GM20431 (cell line): ENCODE measurements at regions not wholly inside any gene's neighbourhood (a gene's known extent, or its start where the extent isn't known, plus 50 kb on each side); places are given as distances from the start of the nearest gene placed in this dataset.
"Not testable (repeated sequence)": the region's sequence is repeated elsewhere in the genome, so short reads cannot be mapped to it uniquely, and the experiment has no call there.

ENCODE experiments used
- in situ Hi-C: fragments of 300-500 bp; cut with MseI, MboI; formaldehyde crosslinking; loops from one replicate; pipeline ENCODE4 v1.15.0; 2020; ENCODE audit warnings: low sequenced_read_pairs; ENCODE audit not compliant: unreplicated experiment

DNA sequence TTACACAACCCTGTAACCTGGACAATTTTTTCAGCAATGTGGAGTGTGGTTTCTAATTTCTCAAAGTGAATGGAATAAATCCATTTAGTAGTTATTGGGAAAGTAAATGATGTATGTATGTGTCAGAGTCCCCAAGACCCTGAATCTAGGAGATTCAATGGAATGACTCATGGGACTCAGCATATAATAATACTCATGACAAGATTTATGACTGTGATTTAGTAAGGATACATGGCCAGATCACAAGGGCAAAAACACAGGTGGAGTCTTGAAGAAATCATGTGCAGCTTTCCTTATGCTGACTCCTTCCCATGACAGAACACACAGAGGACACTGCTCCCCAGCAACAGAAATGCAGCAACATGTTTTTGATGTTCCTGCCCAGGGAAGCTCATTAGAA, 1877.7 kb upstream of the LRRTM1 start:
- in situ Hi-C loops, result no loop called here

DNA sequence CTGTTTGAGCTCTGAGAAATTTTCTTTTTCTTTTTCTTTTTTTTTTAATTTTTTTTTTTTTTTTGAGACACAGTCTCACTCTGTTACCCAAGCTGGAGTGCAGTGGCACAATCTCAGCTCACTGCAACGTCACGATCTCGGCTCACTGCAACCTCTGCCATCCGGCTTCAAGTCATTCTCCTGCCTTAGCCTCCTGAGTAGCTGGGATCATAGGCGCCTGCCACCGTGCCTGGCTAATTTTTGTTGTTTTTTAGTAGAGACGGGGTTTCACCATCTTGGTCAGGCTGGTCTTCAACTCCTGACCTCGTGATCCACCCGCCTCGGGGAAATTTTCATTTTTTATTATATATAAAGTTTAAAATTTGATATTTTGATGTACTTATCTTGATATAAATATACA, 1870.7 kb upstream of the LRRTM1 start:
- in situ Hi-C loops, result not testable (repeated sequence)

DNA sequence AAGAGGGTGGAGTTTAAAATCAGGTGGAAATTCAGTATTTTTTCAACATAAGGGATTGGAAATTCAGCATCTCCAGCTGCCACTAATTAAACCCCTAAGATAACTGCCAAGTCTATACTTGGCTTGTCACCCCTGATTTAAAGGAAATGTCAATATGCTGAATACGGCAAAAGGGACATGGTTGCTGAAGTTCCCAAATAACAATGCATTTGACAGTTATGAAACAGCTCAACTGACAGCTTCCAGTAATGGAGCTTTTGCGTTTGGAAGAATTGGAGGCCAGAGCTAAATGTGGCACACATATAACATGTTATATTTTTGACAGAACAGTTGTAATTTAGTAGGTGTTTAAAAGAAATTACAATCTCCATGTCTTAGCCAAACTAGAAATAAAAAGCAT, 1867.9 kb upstream of the LRRTM1 start:
- in situ Hi-C loops, result no loop called here

DNA sequence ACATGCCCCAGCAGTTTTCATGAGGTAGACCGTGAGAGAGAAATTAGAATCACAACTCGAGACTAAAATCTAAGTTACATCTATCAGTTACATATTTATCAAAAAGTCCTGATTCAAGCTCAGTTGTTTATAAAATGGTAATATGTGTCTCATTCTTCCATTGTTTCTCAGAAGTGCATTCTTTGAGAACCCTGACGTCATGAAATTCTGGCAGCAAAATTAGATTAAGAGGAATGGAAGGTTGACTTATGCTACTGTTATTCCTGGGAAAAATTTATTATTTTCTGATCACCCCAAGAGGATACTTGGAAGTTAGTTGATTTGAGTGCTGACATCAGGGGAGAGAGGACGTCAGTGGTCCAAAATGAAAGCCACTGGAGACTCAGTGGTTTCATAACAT, 1864.8 kb upstream of the LRRTM1 start:
- in situ Hi-C loops, result no loop called here

DNA sequence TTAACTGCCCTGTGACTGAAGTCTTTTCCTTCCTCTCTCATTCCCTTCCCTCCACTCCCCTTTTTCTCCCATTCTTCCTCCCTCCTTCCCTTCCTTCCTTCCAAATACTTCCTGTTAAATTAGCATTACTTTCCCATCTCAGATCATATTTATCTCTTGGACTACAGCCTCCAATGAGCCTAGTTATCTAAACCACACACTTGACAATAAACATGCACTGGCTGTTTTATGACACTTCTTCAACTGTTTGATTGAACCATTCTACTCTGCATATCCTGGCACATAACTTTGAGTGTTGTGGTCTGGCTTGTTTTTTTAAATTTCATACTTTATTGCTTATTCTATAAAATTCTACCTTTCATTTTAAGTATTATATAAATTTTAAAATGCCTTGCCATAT, 1860.8 kb upstream of the LRRTM1 start:
- in situ Hi-C loops, result no loop called here

DNA sequence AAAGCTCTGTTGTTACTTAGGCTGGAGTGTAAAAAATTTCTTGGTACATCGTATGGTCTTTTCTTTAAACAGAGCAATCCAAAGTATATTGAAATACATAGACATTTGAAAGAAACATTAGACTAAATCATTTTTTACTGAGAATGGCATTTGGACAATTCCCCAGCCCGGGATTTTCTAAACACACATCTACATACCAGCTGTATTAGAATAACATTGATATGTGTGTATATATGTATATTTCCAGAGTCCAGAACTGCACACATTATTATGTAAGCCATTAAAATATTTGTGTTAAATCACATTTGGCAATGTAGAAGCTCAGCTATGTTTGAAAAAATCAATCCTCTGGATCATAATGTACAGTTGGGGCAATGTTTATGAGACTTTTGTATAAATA, 1853.6 kb upstream of the LRRTM1 start:
- in situ Hi-C loops, result no loop called here

DNA sequence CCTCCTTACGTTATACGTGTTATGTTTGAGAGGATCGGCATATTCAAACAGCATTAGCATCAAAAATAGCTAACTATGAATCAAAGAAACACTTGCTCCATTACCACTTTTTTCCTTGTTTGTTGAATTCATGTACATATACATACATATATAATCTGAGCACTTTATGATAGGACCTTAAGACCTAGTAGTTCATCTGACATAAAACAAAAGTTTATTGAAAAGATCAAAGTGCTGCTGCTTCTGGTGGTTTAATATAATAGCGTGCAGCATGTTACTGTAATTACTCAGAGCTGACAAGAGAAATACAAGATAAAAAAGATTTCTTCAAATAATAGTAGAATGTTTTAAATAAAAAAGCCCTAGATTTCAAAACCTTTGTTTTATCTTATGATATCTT, 1850.9 kb upstream of the LRRTM1 start:
- in situ Hi-C loops, result no loop called here

DNA sequence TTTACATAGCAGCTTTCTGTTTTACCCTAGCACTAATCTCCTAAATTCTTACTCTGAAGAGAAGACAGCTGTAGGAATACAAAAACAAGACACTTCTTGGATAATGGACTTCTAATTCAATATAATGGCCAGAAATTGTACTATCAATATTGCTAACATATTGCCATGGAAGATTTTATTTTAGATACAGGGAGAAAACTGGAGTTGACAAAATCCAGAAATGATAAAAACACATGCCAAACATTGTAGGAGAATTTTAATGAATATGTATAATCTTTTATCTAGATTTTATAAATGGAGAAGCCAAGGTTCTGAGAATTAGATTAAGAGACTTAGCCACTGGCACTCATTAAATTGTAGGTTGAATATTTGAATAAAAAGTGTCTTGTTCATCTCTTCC, 1838.8 kb upstream of the LRRTM1 start:
- in situ Hi-C loops, result no loop called here

DNA sequence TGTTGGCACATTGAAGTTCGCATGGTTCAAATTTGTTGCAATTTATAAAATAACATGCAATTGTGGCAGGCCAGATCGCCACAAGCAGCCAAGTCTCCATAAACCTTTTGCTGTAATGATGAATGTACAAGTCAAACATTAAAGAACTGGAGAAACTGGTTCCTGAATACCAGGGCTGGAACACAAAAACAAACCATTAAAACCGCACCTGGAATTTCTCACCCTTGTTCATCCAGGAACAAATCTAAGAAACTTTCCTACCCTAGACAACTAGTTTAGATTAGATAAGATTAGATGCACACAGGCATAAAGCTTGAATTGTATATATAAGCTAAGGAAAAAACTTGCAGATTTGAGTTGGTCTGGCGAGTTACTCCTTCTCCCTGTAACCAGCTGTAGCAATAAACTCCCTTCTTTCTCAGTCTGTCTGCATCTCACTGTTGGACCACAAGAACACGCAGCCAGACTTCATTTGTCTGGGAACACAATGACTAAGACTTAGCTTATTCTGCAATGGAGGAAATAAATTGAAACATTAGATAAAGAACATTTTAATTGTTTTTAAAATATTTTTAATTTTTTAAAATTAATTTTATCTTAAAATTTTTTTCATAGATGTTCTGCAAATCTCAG, 1835.5 kb upstream of the LRRTM1 start:
- in situ Hi-C loops, result no loop called here

DNA sequence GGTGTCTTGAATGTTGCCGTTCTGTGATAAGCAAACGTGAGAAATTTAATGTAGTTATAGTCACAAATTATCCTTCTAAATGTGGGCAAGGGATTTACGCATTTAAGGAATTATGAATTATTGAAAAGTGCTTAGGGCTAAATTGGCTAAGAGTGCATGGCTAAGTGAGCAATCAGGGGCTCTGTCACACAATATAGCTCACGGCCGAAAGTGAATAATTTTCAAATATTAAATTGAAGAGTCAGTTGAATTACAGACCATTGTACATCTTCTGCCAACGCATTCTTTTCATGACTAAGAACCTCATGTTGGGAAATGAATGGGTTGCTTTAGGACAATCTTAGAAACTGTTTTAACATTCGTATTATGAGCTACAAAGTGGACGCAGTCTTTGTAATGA, 1832.9 kb upstream of the LRRTM1 start:
- in situ Hi-C loops, result no loop called here

DNA sequence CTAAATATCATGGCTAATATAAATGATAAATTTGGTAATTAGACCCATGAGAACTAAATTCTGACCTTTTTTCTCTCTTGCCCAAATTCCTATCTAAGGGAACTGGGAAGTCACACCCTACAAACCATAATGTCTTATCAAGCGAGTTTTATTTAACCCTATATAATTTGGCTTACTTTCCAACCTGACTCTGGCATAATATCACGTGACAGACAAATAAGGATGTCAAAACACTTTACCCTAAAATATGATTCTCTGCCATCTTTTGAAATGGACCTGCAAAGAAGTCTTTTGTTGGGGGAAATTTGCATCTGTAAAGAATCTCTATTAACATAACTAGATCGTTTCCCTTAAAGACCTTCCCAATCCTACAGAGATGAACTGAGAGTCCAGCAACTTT, 1823.5 kb upstream of the LRRTM1 start:
- in situ Hi-C loops, result no loop called here

DNA sequence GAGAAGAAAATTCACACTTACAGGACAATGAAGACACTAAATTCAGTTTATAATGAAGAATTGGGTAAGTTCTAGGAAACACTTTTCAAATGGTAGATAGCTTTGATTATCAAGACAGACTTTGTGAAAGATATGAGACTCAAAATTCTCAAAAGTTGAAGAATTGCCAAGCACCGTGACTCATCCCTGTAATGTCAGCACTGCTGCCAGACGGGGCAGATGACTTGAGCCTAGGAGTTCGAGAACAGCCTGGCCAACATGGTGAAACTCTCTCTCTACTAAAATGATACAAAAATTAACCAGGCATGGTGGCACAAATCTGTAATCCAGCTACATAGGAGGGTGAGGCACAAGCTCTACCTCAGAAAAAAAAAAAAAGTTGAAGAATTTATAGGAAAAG, 1820.1 kb upstream of the LRRTM1 start:
- in situ Hi-C loops, result no loop called here

DNA sequence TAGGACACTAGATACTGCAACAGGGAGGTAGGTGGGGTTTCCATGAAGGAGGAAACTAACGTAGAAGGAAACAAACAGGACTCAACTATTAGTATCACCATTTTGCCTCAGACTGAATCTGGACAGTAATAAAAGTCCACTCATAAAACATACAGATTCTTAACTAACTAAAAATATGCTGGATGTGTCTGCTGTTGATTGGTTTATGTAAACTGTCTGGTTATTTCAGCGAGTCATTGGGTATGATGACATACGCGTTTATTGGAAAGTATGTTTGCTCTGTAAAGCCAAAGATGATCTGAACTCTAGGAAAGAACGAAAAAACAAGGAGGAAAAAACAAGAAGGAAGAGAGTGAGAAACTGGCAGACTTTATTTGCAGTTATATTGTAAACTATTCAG, 1816.1 kb upstream of the LRRTM1 start:
- in situ Hi-C loops, result no loop called here

DNA sequence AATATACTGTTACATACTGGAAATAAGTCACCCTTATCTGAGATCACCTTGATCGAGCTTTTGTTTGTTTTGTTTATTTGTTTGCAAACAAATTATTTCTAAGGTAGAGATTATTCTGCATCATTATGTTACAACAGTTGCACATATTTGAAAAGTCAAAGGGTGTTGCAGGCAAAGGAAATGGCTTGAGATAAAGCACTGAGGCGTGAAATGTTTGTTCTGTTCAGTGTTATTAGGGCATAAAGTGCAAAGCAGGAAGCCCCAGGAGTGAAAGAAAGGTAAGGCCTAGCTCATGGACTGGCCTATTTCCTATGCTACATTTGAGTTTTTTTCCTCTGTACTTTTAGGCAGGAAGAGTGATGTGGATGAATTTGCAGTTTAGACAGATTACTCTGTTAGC, 1815.6 kb upstream of the LRRTM1 start:
- in situ Hi-C loops, result no loop called here

DNA sequence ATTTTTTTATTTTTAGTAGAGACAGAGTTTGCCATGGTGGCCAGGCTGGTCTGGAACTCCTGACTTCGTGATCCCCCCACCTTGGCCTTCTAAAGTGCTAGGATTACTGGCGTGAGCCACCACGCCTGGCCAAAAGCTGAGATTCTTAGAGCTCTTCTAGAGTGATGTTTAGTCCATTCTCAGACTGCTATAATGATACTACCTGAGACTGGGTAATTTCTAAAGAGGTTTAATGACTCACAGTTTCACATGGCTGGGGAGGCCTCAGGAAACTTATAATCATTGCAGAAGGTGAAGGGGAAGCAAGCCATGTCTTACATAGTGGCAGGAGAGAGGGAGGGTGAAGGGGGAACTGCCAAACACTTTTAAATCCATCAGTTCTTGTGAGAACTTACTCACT, 1804.9 kb upstream of the LRRTM1 start:
- in situ Hi-C loops, result no loop called here

DNA sequence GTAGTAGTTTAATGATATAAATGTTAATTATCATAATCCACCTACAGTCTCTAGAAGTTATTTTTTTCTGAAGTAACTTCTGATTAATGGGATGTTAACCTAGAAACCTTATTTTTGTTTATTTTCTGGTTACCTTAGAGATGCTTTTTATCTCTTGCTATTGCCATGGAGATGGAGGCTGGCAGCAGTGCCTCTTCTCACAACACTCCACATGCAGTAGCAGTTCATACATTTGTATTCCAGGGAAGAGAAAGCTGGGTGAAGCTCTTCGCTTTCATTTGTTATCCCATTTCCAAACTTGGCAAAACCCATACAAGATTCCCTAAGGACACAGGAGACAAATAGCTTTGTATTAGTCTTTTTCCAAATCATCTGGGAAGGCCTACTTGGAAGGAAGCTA, 1794.1 kb upstream of the LRRTM1 start:
- in situ Hi-C loops, result no loop called here

DNA sequence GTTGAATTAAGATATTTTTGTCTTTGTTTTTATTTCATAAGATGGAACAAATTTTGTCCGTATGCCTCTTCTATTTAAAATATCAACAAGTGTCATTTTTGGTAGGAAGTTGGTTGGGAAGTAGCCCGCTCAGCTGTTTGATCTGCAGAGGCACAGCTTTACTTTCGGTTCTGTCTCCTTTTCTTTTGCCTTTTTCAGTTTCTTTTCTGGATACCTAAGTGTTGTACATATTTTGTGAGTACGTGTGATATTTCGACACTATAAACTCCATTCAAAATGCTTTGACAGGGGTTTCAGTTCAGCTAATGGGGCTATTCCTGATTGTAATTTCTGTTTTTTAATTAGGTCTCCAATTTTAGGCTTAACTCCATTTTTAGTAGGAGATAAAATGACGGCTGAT, 1785.0 kb upstream of the LRRTM1 start:
- in situ Hi-C loops, result no loop called here

DNA sequence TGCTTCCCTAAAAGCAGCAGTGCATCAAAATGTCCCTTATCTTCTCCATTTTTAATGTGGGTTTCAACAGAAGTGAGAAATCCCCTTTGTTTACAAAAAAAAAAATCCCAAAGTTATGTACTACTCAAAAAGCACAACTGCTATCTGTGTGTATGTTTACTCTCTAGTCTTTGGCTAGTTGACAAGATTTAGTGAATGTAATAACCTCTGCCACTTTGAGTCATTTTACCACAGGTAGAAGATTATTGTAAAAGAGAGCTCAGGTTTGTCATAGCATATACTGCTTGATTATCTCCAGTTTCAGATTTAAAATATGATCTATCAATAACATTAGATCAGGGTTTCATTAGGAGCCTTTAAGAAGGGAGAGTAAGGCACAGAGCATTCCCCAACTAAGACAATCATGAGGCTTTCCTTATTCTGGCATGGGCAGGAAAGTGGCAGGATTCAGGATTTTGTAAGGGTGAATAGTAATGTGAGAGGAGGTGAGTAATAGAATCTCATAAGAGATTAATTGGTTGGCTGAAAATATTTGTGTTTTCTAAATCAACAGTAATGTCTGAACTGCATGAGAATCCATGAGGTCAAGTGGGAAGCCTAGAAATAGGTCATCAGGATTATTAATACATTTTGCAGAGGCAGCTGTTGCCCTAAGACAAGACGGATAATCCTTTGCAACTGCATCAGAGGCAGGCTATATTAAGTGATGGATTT, 1780.3 kb upstream of the LRRTM1 start:
- in situ Hi-C loops, result no loop called here

DNA sequence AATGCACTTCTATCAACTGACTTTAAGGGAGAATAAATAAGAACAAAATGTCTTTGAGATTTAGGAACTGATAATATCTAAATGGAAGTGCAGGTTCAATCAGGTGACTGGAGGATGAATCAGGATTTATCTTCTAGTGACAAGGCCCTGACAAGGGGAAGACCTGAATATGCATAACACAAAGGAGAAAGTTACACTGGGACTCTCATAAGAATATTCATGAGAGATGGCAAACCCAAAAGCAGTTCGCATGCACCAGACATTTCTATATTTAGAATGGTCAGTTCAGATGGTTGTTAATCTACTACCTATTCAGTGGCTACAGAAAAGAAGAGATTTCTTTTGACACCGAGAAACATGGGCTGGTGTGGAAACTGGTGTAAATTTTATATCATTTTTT, 1771.3 kb upstream of the LRRTM1 start:
- in situ Hi-C loops, result no loop called here

DNA sequence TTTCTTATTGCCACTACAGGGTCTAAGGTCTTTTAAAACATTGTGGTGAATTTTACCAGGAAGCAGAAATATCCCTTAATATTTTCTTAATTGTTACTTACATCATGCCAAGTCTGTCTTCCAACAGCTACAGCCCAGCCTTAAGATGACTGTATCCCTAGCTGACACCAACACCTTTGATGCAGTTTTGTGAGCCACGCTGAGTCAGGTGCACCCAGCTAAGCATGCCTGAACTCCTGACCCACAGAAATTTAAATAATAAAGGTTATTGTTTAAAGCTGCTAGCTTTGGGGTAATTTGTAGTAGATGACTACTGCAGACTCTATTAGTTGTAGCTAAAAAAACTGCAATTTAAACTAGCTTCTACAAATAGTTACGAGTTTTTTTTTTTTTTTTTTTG, 1757.9 kb upstream of the LRRTM1 start:
- in situ Hi-C loops, result no loop called here

DNA sequence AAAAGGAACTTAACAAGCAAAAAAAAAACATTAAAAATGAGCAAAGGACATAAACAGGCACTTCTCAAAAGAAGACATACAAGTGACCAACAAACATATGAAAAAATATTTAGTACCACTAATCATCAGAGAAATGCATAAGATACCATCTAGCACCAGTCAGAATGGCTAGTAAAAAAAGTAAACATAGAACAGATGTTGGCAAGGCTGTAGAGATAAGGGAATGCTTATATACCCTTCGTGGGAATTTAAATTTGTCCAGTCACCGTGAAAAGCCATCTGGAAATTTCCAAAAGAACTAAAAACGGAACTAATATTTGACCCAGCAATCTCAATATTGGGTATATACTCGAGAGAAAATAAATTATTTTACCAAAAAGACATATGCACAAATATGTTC, 1751.3 kb upstream of the LRRTM1 start:
- in situ Hi-C loops, result no loop called here

DNA sequence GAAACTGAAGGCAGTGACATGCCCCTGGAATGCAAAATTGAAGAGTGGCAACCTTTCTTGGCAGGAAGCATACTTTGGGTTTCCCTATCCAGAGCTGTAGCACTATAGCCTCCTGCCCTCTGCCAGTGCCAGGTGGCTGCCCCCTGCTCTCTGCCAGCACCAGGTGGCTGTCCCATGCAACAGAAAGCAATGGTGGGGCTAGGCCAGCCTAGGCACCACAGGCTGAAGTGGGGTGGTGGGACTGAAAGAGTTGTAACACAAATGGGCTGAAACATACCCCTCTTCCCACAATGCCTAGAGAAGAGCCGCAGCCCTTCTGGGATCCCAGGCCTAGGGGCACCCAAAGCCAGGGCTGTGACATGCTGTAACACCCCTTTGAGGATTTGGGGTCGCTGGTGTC, 1739.3 kb upstream of the LRRTM1 start:
- in situ Hi-C loops, result no loop called here
